ENCODE measurements at regions not wholly inside any gene's neighbourhood (a gene's known extent, or its start where the extent isn't known, plus 50 kb on each side); places are given as distances from the start of the nearest gene placed in this dataset.
"Not testable (repeated sequence)": the region's sequence is repeated elsewhere in the genome, so short reads cannot be mapped to it uniquely, and the experiment has no call there.

DNA sequence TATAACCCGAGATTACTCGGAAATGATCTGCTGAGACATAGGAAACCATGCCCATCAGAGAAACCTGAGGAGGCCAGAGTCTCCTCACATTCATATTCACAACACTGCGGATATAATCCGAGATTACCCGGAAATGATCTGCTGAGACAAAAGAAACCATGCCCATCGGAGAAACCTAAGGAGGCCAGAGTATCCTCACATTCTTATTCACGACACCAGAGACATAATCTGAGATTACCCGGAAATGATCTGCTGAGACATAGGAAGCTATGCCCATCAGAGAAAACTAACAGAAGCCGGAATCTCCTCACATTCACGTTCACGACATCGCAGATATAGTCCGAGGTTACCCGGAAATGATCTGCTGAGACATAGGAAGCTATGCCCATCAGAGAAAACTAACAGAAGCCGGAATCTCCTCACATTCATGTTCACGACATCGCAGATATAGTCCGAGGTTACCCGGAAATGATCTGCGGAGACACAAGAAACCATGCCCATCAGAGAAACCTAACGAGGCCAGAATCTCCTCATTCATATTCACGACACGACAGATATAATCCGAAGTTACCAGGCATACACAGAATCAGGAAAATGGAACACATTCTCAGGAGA is 422.3 kb upstream of the AKR1E2 start:
- ChIA-PET POLR2A (no interaction called here), CTCF (no interaction called here)
- Histone ChIP-seq H3K4me3 (ENCODE audit: low read depth, low read length) (no peak overlapping the region), H3K9me3 (ENCODE audit: control insufficient read depth, insufficient read depth, low read depth, low read length) (no peaks in the 10 kb centered on the region), H3K27ac (ENCODE audit: extremely low read depth, low read depth, low read length) (no peak overlapping the region), H3K36me3 (ENCODE audit: control insufficient read depth in 2 of 2, insufficient read depth in 1 of 2, low read length in 2 of 2) (no peaks in the 10 kb centered on the region), H3K4me1 (ENCODE audit: control insufficient read depth, insufficient read depth, low read length) (no peaks in the 10 kb centered on the region)
- TF ChIP-seq, protein P1, sequence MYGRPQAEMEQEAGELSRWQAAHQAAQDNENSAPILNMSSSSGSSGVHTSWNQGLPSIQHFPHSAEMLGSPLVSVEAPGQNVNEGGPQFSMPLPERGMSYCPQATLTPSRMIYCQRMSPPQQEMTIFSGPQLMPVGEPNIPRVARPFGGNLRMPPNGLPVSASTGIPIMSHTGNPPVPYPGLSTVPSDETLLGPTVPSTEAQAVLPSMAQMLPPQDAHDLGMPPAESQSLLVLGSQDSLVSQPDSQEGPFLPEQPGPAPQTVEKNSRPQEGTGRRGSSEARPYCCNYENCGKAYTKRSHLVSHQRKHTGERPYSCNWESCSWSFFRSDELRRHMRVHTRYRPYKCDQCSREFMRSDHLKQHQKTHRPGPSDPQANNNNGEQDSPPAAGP (tag by site-specific recombination; IDR thresholded peaks at IDR 0.05), result no peak
- TF ChIP-seq ZNF664 (tag by site-specific recombination; IDR thresholded peaks at IDR 0.05) (no peak), ZNF747 (tag by site-specific recombination; IDR thresholded peaks at IDR 0.05) (no peak), ZNF10 (tag by site-specific recombination; IDR thresholded peaks at IDR 0.05) (no peak), GLI2 (tag by site-specific recombination; IDR thresholded peaks at IDR 0.05; ENCODE audit: borderline replicate concordance, low read depth) (no peak)

DNA sequence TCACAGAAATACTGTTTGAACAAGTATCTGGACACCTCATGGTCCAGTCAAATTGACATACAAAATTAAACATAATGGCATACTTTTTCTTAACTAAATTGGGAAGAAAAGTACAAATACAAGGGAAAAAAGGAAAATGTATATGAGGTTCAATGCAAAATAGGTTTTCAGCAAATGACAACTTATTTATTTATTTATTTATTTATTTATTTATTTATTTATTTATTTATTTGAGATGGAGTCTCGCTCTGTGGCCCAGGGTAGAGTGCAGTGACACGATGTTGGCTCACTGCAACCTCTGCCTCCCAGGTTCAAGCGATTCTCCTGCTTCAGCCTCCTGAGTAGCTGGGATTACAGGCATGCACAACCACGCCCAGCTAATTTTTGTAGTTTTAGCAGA is 424.9 kb upstream of the AKR1E2 start:
- POLR2A ChIA-PET; CTCF ChIA-PET; H3K36me3 ChIP-seq (ENCODE audit: control insufficient read depth in 2 of 2, insufficient read depth in 1 of 2, low read length in 2 of 2); H3K4me1 ChIP-seq (ENCODE audit: control insufficient read depth, insufficient read depth, low read length); H3K4me3 ChIP-seq (ENCODE audit: low read depth, low read length); H3K27ac ChIP-seq (ENCODE audit: extremely low read depth, low read depth, low read length); H3K9me3 ChIP-seq (ENCODE audit: control insufficient read depth, insufficient read depth, low read depth, low read length): not testable (repeated sequence)
- TF ChIP-seq ZNF140 (tag by site-specific recombination; IDR thresholded peaks at IDR 0.05) (peak; percentile 34; the same call in 1 of the 2 replicates), ZNF555 (tag by site-specific recombination; conservative IDR thresholded peaks at IDR 0.05) (peak; percentile 53), ZBTB8A (tag by site-specific recombination; IDR thresholded peaks at IDR 0.05) (peak; percentile 54), ZNF510 (tag by site-specific recombination; IDR thresholded peaks at IDR 0.05; ENCODE audit: insufficient replicate concordance) (peak; percentile 33), ZNF629 (tag by site-specific recombination; IDR thresholded peaks at IDR 0.05) (0 out of 2 replicates have a peak, but pooled peaks have one; percentile 12), ZNF623 (tag by site-specific recombination; IDR thresholded peaks at IDR 0.05) (peak; percentile 48), ZNF433 (tag by site-specific recombination; IDR thresholded peaks at IDR 0.05; ENCODE audit: low read depth) (peak; percentile 43; the same call in 1 of the 2 replicates), ZXDB (tag by site-specific recombination; IDR thresholded peaks at IDR 0.05) (0 out of 2 replicates have a peak, but pooled peaks have one; percentile 27), ZNF266 (tag by site-specific recombination; IDR thresholded peaks at IDR 0.05; ENCODE audit: low read depth) (peak; percentile 36; the same call in 1 of the 2 replicates), ZNF404 (tag by site-specific recombination; IDR thresholded peaks at IDR 0.05) (0 out of 2 replicates have a peak, but pooled peaks have one; percentile 39), GLI2 (tag by site-specific recombination; IDR thresholded peaks at IDR 0.05; ENCODE audit: borderline replicate concordance, low read depth) (peak; percentile 35; the same call in 1 of the 2 replicates), ZNF394 (tag by site-specific recombination; IDR thresholded peaks at IDR 0.05; ENCODE audit: borderline replicate concordance) (peak; percentile 86), ZNF292 (tag by site-specific recombination; IDR thresholded peaks at IDR 0.05; ENCODE audit: borderline replicate concordance, low read depth) (peak; percentile 47; the same call in 1 of the 2 replicates)
- TF ChIP-seq, protein P2, sequence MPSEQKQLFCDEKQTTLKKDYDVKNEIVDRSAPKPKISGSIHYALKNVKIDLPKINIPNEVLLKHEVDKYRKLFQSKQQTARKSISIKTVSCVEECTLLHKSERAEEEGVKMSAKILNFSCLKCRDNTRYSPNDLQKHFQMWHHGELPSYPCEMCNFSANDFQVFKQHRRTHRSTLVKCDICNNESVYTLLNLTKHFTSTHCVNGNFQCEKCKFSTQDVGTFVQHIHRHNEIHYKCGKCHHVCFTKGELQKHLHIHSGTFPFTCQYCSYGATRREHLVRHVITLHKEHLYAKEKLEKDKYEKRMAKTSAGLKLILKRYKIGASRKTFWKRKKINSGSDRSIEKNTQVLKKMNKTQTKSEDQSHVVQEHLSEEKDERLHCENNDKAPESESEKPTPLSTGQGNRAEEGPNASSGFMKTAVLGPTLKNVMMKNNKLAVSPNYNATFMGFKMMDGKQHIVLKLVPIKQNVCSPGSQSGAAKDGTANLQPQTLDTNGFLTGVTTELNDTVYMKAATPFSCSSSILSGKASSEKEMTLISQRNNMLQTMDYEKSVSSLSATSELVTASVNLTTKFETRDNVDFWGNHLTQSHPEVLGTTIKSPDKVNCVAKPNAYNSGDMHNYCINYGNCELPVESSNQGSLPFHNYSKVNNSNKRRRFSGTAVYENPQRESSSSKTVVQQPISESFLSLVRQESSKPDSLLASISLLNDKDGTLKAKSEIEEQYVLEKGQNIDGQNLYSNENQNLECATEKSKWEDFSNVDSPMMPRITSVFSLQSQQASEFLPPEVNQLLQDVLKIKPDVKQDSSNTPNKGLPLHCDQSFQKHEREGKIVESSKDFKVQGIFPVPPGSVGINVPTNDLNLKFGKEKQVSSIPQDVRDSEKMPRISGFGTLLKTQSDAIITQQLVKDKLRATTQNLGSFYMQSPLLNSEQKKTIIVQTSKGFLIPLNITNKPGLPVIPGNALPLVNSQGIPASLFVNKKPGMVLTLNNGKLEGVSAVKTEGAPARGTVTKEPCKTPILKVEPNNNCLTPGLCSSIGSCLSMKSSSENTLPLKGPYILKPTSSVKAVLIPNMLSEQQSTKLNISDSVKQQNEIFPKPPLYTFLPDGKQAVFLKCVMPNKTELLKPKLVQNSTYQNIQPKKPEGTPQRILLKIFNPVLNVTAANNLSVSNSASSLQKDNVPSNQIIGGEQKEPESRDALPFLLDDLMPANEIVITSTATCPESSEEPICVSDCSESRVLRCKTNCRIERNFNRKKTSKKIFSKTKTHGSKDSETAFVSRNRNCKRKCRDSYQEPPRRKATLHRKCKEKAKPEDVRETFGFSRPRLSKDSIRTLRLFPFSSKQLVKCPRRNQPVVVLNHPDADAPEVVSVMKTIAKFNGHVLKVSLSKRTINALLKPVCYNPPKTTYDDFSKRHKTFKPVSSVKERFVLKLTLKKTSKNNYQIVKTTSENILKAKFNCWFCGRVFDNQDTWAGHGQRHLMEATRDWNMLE (tag by site-specific recombination; conservative IDR thresholded peaks at IDR 0.05; ENCODE audit: low read depth), result peak; percentile 73; the same call in 1 of the 2 replicates
- TF ChIP-seq, protein P3, sequence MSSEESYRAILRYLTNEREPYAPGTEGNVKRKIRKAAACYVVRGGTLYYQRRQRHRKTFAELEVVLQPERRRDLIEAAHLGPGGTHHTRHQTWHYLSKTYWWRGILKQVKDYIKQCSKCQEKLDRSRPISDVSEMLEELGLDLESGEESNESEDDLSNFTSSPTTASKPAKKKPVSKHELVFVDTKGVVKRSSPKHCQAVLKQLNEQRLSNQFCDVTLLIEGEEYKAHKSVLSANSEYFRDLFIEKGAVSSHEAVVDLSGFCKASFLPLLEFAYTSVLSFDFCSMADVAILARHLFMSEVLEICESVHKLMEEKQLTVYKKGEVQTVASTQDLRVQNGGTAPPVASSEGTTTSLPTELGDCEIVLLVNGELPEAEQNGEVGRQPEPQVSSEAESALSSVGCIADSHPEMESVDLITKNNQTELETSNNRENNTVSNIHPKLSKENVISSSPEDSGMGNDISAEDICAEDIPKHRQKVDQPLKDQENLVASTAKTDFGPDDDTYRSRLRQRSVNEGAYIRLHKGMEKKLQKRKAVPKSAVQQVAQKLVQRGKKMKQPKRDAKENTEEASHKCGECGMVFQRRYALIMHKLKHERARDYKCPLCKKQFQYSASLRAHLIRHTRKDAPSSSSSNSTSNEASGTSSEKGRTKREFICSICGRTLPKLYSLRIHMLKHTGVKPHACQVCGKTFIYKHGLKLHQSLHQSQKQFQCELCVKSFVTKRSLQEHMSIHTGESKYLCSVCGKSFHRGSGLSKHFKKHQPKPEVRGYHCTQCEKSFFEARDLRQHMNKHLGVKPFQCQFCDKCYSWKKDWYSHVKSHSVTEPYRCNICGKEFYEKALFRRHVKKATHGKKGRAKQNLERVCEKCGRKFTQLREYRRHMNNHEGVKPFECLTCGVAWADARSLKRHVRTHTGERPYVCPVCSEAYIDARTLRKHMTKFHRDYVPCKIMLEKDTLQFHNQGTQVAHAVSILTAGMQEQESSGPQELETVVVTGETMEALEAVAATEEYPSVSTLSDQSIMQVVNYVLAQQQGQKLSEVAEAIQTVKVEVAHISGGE (tag by site-specific recombination; conservative IDR thresholded peaks at IDR 0.05; ENCODE audit: low read depth), result peak; percentile 53; the same call in 1 of the 2 replicates
- TF ChIP-seq, protein P4, sequence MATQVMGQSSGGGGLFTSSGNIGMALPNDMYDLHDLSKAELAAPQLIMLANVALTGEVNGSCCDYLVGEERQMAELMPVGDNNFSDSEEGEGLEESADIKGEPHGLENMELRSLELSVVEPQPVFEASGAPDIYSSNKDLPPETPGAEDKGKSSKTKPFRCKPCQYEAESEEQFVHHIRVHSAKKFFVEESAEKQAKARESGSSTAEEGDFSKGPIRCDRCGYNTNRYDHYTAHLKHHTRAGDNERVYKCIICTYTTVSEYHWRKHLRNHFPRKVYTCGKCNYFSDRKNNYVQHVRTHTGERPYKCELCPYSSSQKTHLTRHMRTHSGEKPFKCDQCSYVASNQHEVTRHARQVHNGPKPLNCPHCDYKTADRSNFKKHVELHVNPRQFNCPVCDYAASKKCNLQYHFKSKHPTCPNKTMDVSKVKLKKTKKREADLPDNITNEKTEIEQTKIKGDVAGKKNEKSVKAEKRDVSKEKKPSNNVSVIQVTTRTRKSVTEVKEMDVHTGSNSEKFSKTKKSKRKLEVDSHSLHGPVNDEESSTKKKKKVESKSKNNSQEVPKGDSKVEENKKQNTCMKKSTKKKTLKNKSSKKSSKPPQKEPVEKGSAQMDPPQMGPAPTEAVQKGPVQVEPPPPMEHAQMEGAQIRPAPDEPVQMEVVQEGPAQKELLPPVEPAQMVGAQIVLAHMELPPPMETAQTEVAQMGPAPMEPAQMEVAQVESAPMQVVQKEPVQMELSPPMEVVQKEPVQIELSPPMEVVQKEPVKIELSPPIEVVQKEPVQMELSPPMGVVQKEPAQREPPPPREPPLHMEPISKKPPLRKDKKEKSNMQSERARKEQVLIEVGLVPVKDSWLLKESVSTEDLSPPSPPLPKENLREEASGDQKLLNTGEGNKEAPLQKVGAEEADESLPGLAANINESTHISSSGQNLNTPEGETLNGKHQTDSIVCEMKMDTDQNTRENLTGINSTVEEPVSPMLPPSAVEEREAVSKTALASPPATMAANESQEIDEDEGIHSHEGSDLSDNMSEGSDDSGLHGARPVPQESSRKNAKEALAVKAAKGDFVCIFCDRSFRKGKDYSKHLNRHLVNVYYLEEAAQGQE (tag by site-specific recombination; IDR thresholded peaks at IDR 0.05), result peak; percentile 35; the same call in 1 of the 2 replicates
